ENCODE measurements at regions not wholly inside any gene's neighbourhood (a gene's known extent, or its start where the extent isn't known, plus 50 kb on each side); places are given as distances from the start of the nearest gene placed in this dataset.

- H3K9ac ChIP-seq (ENCODE audit: low read length), result no peak overlapping the region
- no peak for DNase-seq (ENCODE audit: low read depth)
- H3K36me3 ChIP-seq (ENCODE audit: control insufficient read depth, insufficient read depth, low read length, severe bottlenecking), result no peaks in the 10 kb centered on the region
- H3K9me3 ChIP-seq (ENCODE audit: control insufficient read depth, low read length), result peaks cover 26% of the 10 kb centered on the region
- H3K4me3 ChIP-seq (ENCODE audit: low read length), result no peak overlapping the region
- peaks cover 15% of the 10 kb centered on the region for H3K4me1 ChIP-seq (ENCODE audit: control insufficient read depth, insufficient read depth, low read length)
- H3K27me3 ChIP-seq (replicated peaks; ENCODE audit: control insufficient read depth, insufficient read depth, low read length), result peaks cover 38% of the 10 kb centered on the region
Observed at GRCh38 chr2:15738225-15738546, 146.5 kb downstream of the DDX1 start.

GRCh38 chr2:15738943-15739342, 147.3 kb downstream of the DDX1 start:
- Histone ChIP-seq H3K4me1 (ENCODE audit: control insufficient read depth, insufficient read depth, low read length) (peaks cover 8% of the 10 kb centered on the region), H3K27me3 (replicated peaks; ENCODE audit: control insufficient read depth, insufficient read depth, low read length) (peaks cover 38% of the 10 kb centered on the region), H3K4me3 (ENCODE audit: low read length) (no peak overlapping the region), H3K36me3 (ENCODE audit: control insufficient read depth, insufficient read depth, low read length, severe bottlenecking) (no peaks in the 10 kb centered on the region), H3K9me3 (ENCODE audit: control insufficient read depth, low read length) (peaks cover 26% of the 10 kb centered on the region), H3K9ac (ENCODE audit: low read length) (no peak overlapping the region)
- no peak for DNase-seq (ENCODE audit: low read depth)

GRCh38 chr2:15744820-15745219, 153.2 kb downstream of the DDX1 start:
- H3K9me3 ChIP-seq (ENCODE audit: control insufficient read depth, low read length), result peaks cover 16% of the 10 kb centered on the region
- H3K4me3 ChIP-seq (ENCODE audit: low read length), result no peak overlapping the region
- H3K4me1 ChIP-seq (ENCODE audit: control insufficient read depth, insufficient read depth, low read length), result peaks cover 8% of the 10 kb centered on the region
- H3K9ac ChIP-seq (ENCODE audit: low read length), result no peak overlapping the region
- peaks cover 34% of the 10 kb centered on the region for H3K27me3 ChIP-seq (replicated peaks; ENCODE audit: control insufficient read depth, insufficient read depth, low read length)
- no peaks in the 10 kb centered on the region for H3K36me3 ChIP-seq (ENCODE audit: control insufficient read depth, insufficient read depth, low read length, severe bottlenecking)
- no peak for DNase-seq (ENCODE audit: low read depth)

- H3K36me3 ChIP-seq (ENCODE audit: control insufficient read depth, insufficient read depth, low read length, severe bottlenecking), result no peaks in the 10 kb centered on the region
- H3K4me3 ChIP-seq (ENCODE audit: low read length), result no peak overlapping the region
- H3K9ac ChIP-seq (ENCODE audit: low read length), result no peak overlapping the region
- peaks cover 31% of the 10 kb centered on the region for H3K27me3 ChIP-seq (replicated peaks; ENCODE audit: control insufficient read depth, insufficient read depth, low read length)
- no peak for DNase-seq (ENCODE audit: low read depth)
- peaks cover 14% of the 10 kb centered on the region for H3K9me3 ChIP-seq (ENCODE audit: control insufficient read depth, low read length)
- H3K4me1 ChIP-seq (ENCODE audit: control insufficient read depth, insufficient read depth, low read length), result peaks cover 12% of the 10 kb centered on the region
Observed at GRCh38 chr2:15745350-15745749, 153.7 kb downstream of the DDX1 start.

GRCh38 chr2:15745907-15746702, 154.4 kb downstream of the DDX1 start:
- H3K9ac ChIP-seq (ENCODE audit: low read length), result no peak overlapping the region
- peaks cover 7% of the 10 kb centered on the region for H3K9me3 ChIP-seq (ENCODE audit: control insufficient read depth, low read length)
- peaks cover 35% of the 10 kb centered on the region for H3K27me3 ChIP-seq (replicated peaks; ENCODE audit: control insufficient read depth, insufficient read depth, low read length)
- peaks cover 12% of the 10 kb centered on the region for H3K4me1 ChIP-seq (ENCODE audit: control insufficient read depth, insufficient read depth, low read length)
- no peak overlapping the region for H3K4me3 ChIP-seq (ENCODE audit: low read length)
- H3K36me3 ChIP-seq (ENCODE audit: control insufficient read depth, insufficient read depth, low read length, severe bottlenecking), result no peaks in the 10 kb centered on the region
- no peak for DNase-seq (ENCODE audit: low read depth)

- no peak for DNase-seq (ENCODE audit: low read depth)
- Histone ChIP-seq H3K9me3 (ENCODE audit: control insufficient read depth, low read length) (peaks cover 5% of the 10 kb centered on the region), H3K36me3 (ENCODE audit: control insufficient read depth, insufficient read depth, low read length, severe bottlenecking) (no peaks in the 10 kb centered on the region), H3K4me3 (ENCODE audit: low read length) (no peak overlapping the region), H3K9ac (ENCODE audit: low read length) (no peak overlapping the region), H3K27me3 (replicated peaks; ENCODE audit: control insufficient read depth, insufficient read depth, low read length) (peaks cover 37% of the 10 kb centered on the region), H3K4me1 (ENCODE audit: control insufficient read depth, insufficient read depth, low read length) (peaks cover 12% of the 10 kb centered on the region)
Observed at GRCh38 chr2:15746703-15747550, 155.3 kb downstream of the DDX1 start.

GRCh38 chr2:15747603-15748471, 156.2 kb downstream of the DDX1 start:
- DNase-seq (ENCODE audit: low read depth), result no peak
- Histone ChIP-seq H3K9ac (ENCODE audit: low read length) (no peak overlapping the region), H3K36me3 (ENCODE audit: control insufficient read depth, insufficient read depth, low read length, severe bottlenecking) (no peaks in the 10 kb centered on the region), H3K4me1 (ENCODE audit: control insufficient read depth, insufficient read depth, low read length) (peaks cover 12% of the 10 kb centered on the region), H3K4me3 (ENCODE audit: low read length) (no peak overlapping the region), H3K27me3 (replicated peaks; ENCODE audit: control insufficient read depth, insufficient read depth, low read length) (peaks cover 43% of the 10 kb centered on the region), H3K9me3 (ENCODE audit: control insufficient read depth, low read length) (peaks cover 5% of the 10 kb centered on the region)

GRCh38 chr2:15748736-15749323, 157.2 kb downstream of the DDX1 start:
- Histone ChIP-seq H3K27me3 (replicated peaks; ENCODE audit: control insufficient read depth, insufficient read depth, low read length) (peaks cover 43% of the 10 kb centered on the region), H3K9me3 (ENCODE audit: control insufficient read depth, low read length) (peaks cover 5% of the 10 kb centered on the region), H3K36me3 (ENCODE audit: control insufficient read depth, insufficient read depth, low read length, severe bottlenecking) (no peaks in the 10 kb centered on the region), H3K9ac (ENCODE audit: low read length) (no peak overlapping the region), H3K4me1 (ENCODE audit: control insufficient read depth, insufficient read depth, low read length) (peaks cover 12% of the 10 kb centered on the region), H3K4me3 (ENCODE audit: low read length) (no peak overlapping the region)
- no peak for DNase-seq (ENCODE audit: low read depth)

GRCh38 chr2:15749460-15750432, 158.1 kb downstream of the DDX1 start:
- Histone ChIP-seq H3K9me3 (ENCODE audit: control insufficient read depth, low read length) (peaks cover 5% of the 10 kb centered on the region), H3K4me1 (ENCODE audit: control insufficient read depth, insufficient read depth, low read length) (peaks cover 12% of the 10 kb centered on the region), H3K27me3 (replicated peaks; ENCODE audit: control insufficient read depth, insufficient read depth, low read length) (peaks cover 42% of the 10 kb centered on the region), H3K9ac (ENCODE audit: low read length) (no peak overlapping the region), H3K36me3 (ENCODE audit: control insufficient read depth, insufficient read depth, low read length, severe bottlenecking) (no peaks in the 10 kb centered on the region), H3K4me3 (ENCODE audit: low read length) (no peak overlapping the region)
- no peak for DNase-seq (ENCODE audit: low read depth)

GRCh38 chr2:15750433-15750814, 158.8 kb downstream of the DDX1 start:
- no peaks in the 10 kb centered on the region for H3K36me3 ChIP-seq (ENCODE audit: control insufficient read depth, insufficient read depth, low read length, severe bottlenecking)
- no peak for DNase-seq (ENCODE audit: low read depth)

More at GRCh38 chr2:15750433-15750814, 158.8 kb downstream of the DDX1 start:
- Histone ChIP-seq H3K4me3 (ENCODE audit: low read length) (no peak overlapping the region), H3K9me3 (ENCODE audit: control insufficient read depth, low read length) (peaks cover 8% of the 10 kb centered on the region), H3K27me3 (replicated peaks; ENCODE audit: control insufficient read depth, insufficient read depth, low read length) (peaks cover 41% of the 10 kb centered on the region), H3K4me1 (ENCODE audit: control insufficient read depth, insufficient read depth, low read length) (peaks cover 12% of the 10 kb centered on the region), H3K9ac (ENCODE audit: low read length) (no peak overlapping the region)
